SHP77 treated with DMSO at 0.1 percent for 48 hours (cell line): ENCODE measurements at regions not wholly inside any gene's neighbourhood (a gene's known extent, or its start where the extent isn't known, plus 50 kb on each side); places are given as distances from the start of the nearest gene placed in this dataset.

Experiments
- DNase-seq: peaks from one replicate; lab custom pipeline; 2025; lab: John Stamatoyannopoulos, UW

GRCh38 chr10:50936335-50936734, 50.9 kb upstream of the A1CF start:
- DNase-seq, result no peak

GRCh38 chr10:50937230-50937907, 51.9 kb upstream of the A1CF start:
- DNase-seq, result peak; percentile 1

GRCh38 chr10:50941629-50942028, 56.2 kb upstream of the A1CF start:
- no peak for DNase-seq

- DNase-seq, result no peak
Measured at GRCh38 chr10:50946991-50947781, 61.8 kb upstream of the A1CF start.

GRCh38 chr10:50951365-50951764, 65.9 kb upstream of the A1CF start:
- DNase-seq, result no peak

GRCh38 chr10:50961297-50961696, 75.9 kb upstream of the A1CF start:
- no peak for DNase-seq

GRCh38 chr10:50963063-50963462, 77.6 kb upstream of the A1CF start:
- DNase-seq, result no peak

GRCh38 chr10:50968386-50969091, 83.1 kb upstream of the A1CF start:
- no peak for DNase-seq

- no peak for DNase-seq
Measured at GRCh38 chr10:50972591-50972990, 87.2 kb upstream of the A1CF start.

GRCh38 chr10:50981385-50981784, 92.9 kb upstream of the PRKG1 start:
- no peak for DNase-seq

- no peak for DNase-seq
Measured at GRCh38 chr10:50981904-50982303, 92.4 kb upstream of the PRKG1 start.

- no peak for DNase-seq
Measured at GRCh38 chr10:50982989-50983388, 91.3 kb upstream of the PRKG1 start.

- no peak for DNase-seq
Measured at GRCh38 chr10:50987934-50988333, 86.4 kb upstream of the PRKG1 start.

- DNase-seq, result no peak
Measured at GRCh38 chr10:50988792-50989191, 85.5 kb upstream of the PRKG1 start.

GRCh38 chr10:50990568-50991455, 83.5 kb upstream of the PRKG1 start:
- no peak for DNase-seq

GRCh38 chr10:50991456-50992355, 82.6 kb upstream of the PRKG1 start:
- no peak for DNase-seq

GRCh38 chr10:50992356-50992901, 81.9 kb upstream of the PRKG1 start:
- no peak for DNase-seq

GRCh38 chr10:50992972-50993766, 81.1 kb upstream of the PRKG1 start:
- no peak for DNase-seq

- DNase-seq, result no peak
Measured at GRCh38 chr10:50993771-50994251, 80.5 kb upstream of the PRKG1 start.

- DNase-seq, result no peak
Measured at GRCh38 chr10:50997461-50997860, 76.8 kb upstream of the PRKG1 start.
